ENCODE measurements at regions not wholly inside any gene's neighbourhood (a gene's known extent, or its start where the extent isn't known, plus 50 kb on each side); places are given as distances from the start of the nearest gene placed in this dataset.

- Histone ChIP-seq H3K9me3 (replicated peaks) (no peaks in the 10 kb centered on the region), H3K4me1 (no peaks in the 10 kb centered on the region), H3K27ac (replicated peaks) (no peak overlapping the region), H3K36me3 (no peaks in the 10 kb centered on the region), H3K27me3 (ENCODE audit: low read depth) (no peaks in the 10 kb centered on the region), H3K4me3 (no peak overlapping the region)
- intact Hi-C loops (cut with micrococcal nuclease), result no loop called here
- TF ChIP-seq, protein P1, sequence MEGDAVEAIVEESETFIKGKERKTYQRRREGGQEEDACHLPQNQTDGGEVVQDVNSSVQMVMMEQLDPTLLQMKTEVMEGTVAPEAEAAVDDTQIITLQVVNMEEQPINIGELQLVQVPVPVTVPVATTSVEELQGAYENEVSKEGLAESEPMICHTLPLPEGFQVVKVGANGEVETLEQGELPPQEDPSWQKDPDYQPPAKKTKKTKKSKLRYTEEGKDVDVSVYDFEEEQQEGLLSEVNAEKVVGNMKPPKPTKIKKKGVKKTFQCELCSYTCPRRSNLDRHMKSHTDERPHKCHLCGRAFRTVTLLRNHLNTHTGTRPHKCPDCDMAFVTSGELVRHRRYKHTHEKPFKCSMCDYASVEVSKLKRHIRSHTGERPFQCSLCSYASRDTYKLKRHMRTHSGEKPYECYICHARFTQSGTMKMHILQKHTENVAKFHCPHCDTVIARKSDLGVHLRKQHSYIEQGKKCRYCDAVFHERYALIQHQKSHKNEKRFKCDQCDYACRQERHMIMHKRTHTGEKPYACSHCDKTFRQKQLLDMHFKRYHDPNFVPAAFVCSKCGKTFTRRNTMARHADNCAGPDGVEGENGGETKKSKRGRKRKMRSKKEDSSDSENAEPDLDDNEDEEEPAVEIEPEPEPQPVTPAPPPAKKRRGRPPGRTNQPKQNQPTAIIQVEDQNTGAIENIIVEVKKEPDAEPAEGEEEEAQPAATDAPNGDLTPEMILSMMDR (IDR thresholded peaks at IDR 0.05; ENCODE audit: borderline replicate concordance), result no peak
- no peak for DNase-seq
Observed at GRCh38 chr3:164679245-164679644, 399.1 kb downstream of the SI start.

- Histone ChIP-seq H3K27ac (replicated peaks) (no peak overlapping the region), H3K9me3 (replicated peaks) (no peaks in the 10 kb centered on the region), H3K4me3 (no peak overlapping the region), H3K4me1 (no peaks in the 10 kb centered on the region), H3K27me3 (ENCODE audit: low read depth) (no peaks in the 10 kb centered on the region), H3K36me3 (no peaks in the 10 kb centered on the region)
- TF ChIP-seq, protein P1 (IDR thresholded peaks at IDR 0.05; ENCODE audit: borderline replicate concordance), result no peak
- intact Hi-C loops (cut with micrococcal nuclease), result no loop called here
- DNase-seq, result no peak
Observed at GRCh38 chr3:164677317-164677716, 401.0 kb downstream of the SI start.

- H3K9me3 ChIP-seq (replicated peaks), result peaks cover 8% of the 10 kb centered on the region
- DNase-seq, result no peak
- H3K36me3 ChIP-seq, result no peaks in the 10 kb centered on the region
- no peaks in the 10 kb centered on the region for H3K27me3 ChIP-seq (ENCODE audit: low read depth)
- H3K4me1 ChIP-seq, result no peaks in the 10 kb centered on the region
- H3K27ac ChIP-seq (replicated peaks), result no peak overlapping the region
- TF ChIP-seq, protein P1 (IDR thresholded peaks at IDR 0.05; ENCODE audit: borderline replicate concordance), result no peak
- no peak overlapping the region for H3K4me3 ChIP-seq
- intact Hi-C loops (cut with micrococcal nuclease), result no loop called here
Observed at GRCh38 chr3:164673738-164674137, 404.6 kb downstream of the SI start.

- Histone ChIP-seq H3K27ac (replicated peaks) (no peak overlapping the region), H3K27me3 (ENCODE audit: low read depth) (no peaks in the 10 kb centered on the region), H3K36me3 (no peaks in the 10 kb centered on the region), H3K9me3 (replicated peaks) (no peaks in the 10 kb centered on the region), H3K4me1 (no peaks in the 10 kb centered on the region), H3K4me3 (no peak overlapping the region)
- TF ChIP-seq, protein P1 (IDR thresholded peaks at IDR 0.05; ENCODE audit: borderline replicate concordance), result no peak
- intact Hi-C loops (cut with micrococcal nuclease), result no loop called here
- DNase-seq, result no peak
Observed at GRCh38 chr3:164658125-164658524, 420.2 kb downstream of the SI start.

DNA sequence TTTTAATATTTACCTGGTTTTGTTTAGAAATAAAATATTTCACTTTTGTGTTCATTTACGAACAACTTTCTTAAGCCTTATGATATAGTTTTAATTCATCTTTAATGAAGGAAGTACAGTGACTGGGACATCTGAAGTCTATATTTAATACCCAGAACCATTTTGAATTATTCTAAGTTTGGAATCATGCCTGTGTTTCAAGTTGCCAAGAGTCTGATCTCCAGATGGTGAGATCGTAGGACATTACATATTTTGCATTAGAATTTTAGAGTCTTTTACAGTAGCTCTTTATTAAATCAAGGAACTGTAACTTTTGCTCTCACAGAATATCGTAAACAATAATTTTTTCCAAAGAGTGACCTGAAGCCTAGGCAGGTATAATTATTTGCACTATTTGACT lies 420.7 kb downstream of the SI start:
- DNase-seq, result no peak
- TF ChIP-seq, protein P1 (IDR thresholded peaks at IDR 0.05; ENCODE audit: borderline replicate concordance), result no peak
- Histone ChIP-seq H3K4me3 (no peak overlapping the region), H3K27ac (replicated peaks) (no peak overlapping the region), H3K36me3 (no peaks in the 10 kb centered on the region), H3K4me1 (no peaks in the 10 kb centered on the region), H3K9me3 (replicated peaks) (no peaks in the 10 kb centered on the region), H3K27me3 (ENCODE audit: low read depth) (no peaks in the 10 kb centered on the region)
- intact Hi-C loops (cut with micrococcal nuclease), result no loop called here

GRCh38 chr3:164655462-164655861 lies 422.8 kb downstream of the SI start:
- intact Hi-C loops (cut with micrococcal nuclease), result no loop called here
- no peaks in the 10 kb centered on the region for H3K36me3 ChIP-seq
- no peak for DNase-seq
- H3K4me3 ChIP-seq, result no peak overlapping the region
- H3K27me3 ChIP-seq (ENCODE audit: low read depth), result no peaks in the 10 kb centered on the region
- H3K27ac ChIP-seq (replicated peaks), result no peak overlapping the region
- TF ChIP-seq, protein P1 (IDR thresholded peaks at IDR 0.05; ENCODE audit: borderline replicate concordance), result no peak
- no peaks in the 10 kb centered on the region for H3K4me1 ChIP-seq
- H3K9me3 ChIP-seq (replicated peaks), result no peaks in the 10 kb centered on the region
